HTR-8/SVneo (cell line): ENCODE measurements at regions not wholly inside any gene's neighbourhood (a gene's known extent, or its start where the extent isn't known, plus 50 kb on each side); places are given as distances from the start of the nearest gene placed in this dataset.

Source experiments
- DNase-seq: peaks from one replicate; pipeline ENCODE4 v3.0.0; 2011; ENCODE audit warnings: low spot score, mixed read lengths; ENCODE audit not compliant: insufficient read length
- FAIRE-seq: peaks from 2 replicates; lab custom pipeline; 2011; peaks lifted over from hg19 to GRCh38; lab: Jason Lieb, UNC

DNA sequence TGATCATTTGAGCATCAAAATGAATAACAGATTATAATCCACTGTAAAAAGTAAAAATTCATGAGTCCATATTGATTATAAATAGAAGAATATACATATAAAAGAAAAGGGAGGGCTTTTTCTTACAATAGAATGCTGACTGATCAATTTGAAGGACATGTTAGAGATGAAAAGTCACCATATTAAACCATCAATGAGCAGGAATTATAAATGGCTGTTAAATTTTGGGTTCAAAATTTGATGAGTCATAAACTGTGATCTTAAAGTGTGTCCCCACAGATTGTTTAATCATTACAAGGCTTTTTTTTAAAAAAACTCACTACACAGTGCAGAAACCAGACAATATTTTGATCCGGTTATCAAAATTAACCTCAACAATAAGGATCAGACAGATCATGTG is 434.5 kb downstream of the BCL11A start:
- FAIRE-seq: no peak
- DNase-seq: no peak

- FAIRE-seq: no peak
- no peak for DNase-seq
Observed at GRCh38 chr2:60118061-60118460, 435.4 kb downstream of the BCL11A start.

- FAIRE-seq: no peak
- DNase-seq: no peak
Observed at GRCh38 chr2:60116161-60116875, 437.1 kb downstream of the BCL11A start.

- FAIRE-seq (no peak), DNase-seq (no peak)
Observed at GRCh38 chr2:60109744-60110143, 443.7 kb downstream of the BCL11A start.

DNA sequence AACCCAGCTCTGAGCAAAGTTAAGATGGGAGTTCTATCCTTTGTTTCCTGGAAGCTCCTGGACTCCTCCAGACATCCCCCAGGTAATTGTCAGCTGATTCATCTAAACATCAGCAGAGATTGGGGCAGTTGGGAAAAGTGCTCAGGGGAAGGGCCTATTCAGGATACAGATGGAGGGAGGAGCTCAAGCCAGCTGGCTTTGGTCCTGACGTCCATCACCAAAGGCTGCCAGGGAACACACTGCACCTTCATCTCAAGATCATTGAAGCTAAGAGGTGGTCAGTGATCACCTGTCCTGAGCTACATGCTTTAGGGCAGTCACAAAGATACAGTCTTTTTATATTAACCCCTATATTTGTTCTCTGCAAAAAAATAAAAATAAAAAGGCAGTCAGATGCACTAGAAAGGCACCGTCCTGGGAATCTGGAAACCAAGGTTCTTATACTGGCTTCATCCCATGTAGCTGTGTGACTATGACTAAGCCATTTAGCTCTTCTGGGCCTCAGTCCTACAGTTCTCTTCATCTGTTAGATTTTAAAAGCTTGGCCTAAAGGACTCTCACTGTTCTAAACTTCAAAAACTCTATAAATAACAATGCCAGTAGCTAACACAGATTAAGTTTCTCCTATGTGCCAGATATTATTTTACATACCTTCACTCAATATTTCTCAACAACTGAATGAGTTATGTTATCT is 446.5 kb downstream of the BCL11A start:
- FAIRE-seq (no peak), DNase-seq (no peak)

DNA sequence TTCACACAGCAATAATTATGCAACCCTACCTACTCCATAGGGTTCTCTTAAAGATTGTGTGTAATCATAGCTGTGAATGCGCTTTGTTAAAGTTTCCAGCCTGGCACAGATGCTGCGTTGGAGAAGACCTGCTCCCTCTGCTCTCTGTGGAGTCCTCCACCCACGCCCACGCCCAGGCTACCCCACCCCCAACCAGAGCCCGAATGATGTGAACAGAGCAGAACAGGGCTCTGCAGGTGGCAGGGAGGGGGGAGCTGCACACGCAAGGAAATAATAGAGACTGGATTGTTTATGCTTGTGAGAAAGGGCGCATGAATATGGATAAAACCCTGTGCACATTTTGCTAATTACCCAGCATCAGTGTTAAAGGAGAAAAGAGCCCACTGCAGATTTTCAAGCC is 447.5 kb downstream of the BCL11A start:
- no peak for FAIRE-seq
- no peak for DNase-seq

DNA sequence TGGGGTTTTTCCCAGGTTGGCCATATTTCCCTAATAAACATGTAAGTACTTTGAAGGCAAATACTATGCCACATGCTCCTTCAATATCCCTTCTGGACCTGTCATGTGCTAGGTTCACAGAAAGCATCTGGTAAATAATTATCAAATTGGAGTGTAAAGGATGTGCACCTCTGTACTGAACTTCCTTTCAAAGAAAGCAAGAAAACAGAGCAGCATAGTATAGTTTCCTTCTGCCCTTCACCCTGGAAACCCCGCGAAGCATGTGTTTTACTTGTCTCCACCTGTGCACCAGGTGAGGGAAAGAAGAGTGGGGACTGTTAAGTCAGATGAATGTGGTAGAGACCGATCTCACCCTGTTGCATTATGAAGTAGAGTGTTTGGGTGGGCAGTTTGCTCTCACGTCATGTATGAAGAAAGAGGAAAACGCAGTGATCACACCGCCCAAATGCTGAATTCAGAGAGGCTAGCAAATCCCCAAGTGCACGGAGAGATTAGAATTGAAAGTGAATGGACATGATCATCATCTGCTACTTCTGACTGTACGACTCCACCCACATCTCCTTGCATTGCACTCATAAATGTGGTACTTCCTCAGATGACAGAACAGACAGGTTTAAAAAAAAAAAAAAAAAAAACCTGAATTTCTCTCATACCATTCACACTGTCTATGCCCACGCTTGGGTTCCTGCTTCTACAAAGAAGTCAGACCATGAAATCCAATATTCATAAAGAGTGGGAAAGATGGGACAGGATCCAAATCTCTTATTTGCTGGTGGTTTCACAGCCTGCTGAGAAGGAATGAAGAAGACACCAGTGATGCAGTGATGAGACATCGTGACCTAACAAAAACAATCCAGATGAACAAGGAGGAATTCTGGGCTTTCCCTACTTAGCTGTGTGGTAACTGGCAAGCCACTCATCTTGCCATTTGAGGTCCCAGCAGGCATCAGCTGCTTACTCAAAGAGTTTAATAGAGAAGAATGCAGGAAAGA is 448.6 kb downstream of the BCL11A start:
- no peak for DNase-seq
- no peak for FAIRE-seq

GRCh38 chr2:60100034-60100433 is 453.4 kb downstream of the BCL11A start:
- DNase-seq (no peak), FAIRE-seq (no peak)

GRCh38 chr2:60098996-60099395 is 454.5 kb downstream of the BCL11A start:
- no peak for FAIRE-seq
- DNase-seq: no peak

DNA sequence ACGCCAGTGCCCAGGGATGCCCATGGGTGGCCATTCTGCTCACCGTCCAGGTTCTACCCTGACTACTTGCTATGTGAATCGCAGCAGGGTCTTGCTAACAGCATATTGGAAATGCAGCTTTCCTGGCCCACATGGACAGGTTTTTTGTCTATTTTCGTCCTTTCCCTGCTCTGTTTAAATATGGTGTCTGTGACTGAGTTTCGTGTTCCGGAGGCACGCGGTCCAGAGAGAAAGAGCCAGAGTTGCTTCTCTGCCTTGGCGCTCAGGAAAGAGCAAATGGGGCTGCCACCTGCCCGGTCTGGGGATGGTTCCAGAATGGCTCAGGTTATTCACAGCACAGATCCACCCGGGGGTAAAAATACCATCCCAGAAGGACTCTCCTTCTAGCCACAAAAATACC is 456.2 kb downstream of the BCL11A start:
- FAIRE-seq: no peak
- DNase-seq: no peak

DNA sequence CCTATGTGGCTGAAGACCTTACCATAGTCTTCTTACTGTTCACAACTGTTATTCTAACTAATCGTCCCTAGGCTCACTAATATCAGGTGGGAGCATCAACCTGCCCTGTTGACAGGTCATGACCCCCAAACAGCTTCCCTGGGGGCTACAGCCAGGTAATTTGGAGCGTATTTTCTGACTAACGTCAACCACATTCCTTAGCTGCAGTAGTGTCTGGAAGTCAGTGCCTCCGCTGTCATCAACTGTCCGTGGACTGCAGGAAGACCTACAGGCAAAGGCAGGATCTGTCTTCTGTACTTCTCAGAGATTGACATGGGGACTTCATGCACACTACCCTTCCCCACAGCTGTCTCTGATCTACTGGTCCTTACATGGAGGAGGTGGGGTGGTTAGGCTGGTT is 456.9 kb downstream of the BCL11A start:
- FAIRE-seq (no peak), DNase-seq (no peak)

GRCh38 chr2:60095903-60096302 is 457.6 kb downstream of the BCL11A start:
- DNase-seq (no peak), FAIRE-seq (no peak)

GRCh38 chr2:60095202-60095815 is 458.1 kb downstream of the BCL11A start:
- FAIRE-seq (no peak), DNase-seq (no peak)

DNA sequence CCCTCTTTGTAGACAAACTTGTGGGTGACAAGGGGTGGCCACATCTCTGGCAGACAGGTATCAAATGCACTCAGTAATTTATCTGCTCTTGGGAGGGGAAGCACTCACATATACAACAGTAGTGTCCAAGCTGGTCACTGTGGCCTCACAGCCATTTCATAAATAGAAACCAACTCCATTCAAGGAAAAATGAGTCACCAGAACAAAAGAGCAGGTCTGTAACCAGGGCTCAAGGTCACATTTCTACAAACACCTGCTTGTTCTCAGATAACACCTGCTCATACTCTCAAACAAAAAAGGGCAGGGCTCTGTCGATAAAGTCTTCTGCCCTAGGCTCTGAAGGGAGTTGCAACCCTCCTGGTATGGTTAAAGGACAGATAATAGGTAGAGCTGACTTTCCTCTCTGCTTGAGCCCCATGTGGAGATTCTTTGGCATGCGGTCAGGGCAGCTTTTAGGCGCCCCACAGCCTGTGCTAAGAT is 459.0 kb downstream of the BCL11A start:
- DNase-seq (no peak), FAIRE-seq (no peak)

GRCh38 chr2:60092781-60093180 is 460.7 kb downstream of the BCL11A start:
- DNase-seq (no peak), FAIRE-seq (no peak)

DNA sequence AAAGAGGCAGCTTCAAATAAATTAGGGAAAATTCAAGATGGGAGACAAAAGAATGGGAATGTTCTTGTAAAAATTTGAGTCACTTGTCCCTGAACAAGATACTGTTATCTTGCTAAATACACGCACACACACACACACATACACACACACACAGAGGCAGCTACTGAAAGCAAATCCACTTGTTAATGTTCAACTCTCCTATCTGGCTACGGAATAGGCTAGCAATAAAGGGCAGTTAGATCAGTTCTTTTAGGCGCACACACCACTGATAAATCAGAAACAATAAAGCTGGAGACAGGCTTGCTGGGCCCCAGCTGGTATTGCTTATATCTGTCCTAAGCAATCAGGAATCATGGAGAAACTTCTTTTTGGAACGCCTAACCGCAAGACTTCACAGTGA is 461.6 kb downstream of the BCL11A start:
- no peak for FAIRE-seq
- no peak for DNase-seq

GRCh38 chr2:60091266-60091665 is 462.2 kb downstream of the BCL11A start:
- no peak for DNase-seq
- no peak for FAIRE-seq

GRCh38 chr2:60079562-60079961 is 473.9 kb downstream of the BCL11A start:
- FAIRE-seq: no peak
- no peak for DNase-seq

DNA sequence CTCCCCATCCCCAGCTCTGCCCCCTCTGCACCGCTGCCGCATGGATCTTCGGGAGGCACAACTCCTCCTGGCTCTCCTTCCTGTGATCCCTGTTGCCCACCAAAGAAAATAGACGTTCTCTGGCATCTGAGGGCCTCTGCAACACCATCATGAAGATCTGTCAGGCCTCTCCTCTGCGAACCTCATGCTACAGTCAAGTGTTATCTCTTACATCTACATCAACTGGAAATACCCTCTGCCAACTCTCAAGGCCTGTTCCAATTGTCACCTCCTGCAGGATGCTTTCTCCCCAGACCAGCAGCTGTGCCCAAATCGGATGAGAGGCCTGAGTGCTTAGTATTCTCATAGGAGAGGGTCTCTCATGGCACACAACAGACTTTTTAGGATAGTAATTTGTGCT is 478.4 kb downstream of the BCL11A start:
- no peak for FAIRE-seq
- DNase-seq: no peak

GRCh38 chr2:60073201-60073600 is 480.3 kb downstream of the BCL11A start:
- FAIRE-seq: no peak
- no peak for DNase-seq
